KG1 (cell line): ENCODE measurements at regions not wholly inside any gene's neighbourhood (a gene's known extent, or its start where the extent isn't known, plus 50 kb on each side); places are given as distances from the start of the nearest gene placed in this dataset.
A peak's percentile ranks its signal among the peaks of the same experiment; 100 is the strongest.
"Not testable (repeated sequence)": the region's sequence is repeated elsewhere in the genome, so short reads cannot be mapped to it uniquely, and the experiment has no call there.

Source experiments
- DNase-seq: peaks from one replicate; lab custom pipeline; 2025; lab: John Stamatoyannopoulos, UW

- DNase-seq: no peak
Measured at GRCh38 chr9:102941868-102942267, 53.3 kb upstream of the CYLC2 start.

GRCh38 chr9:102922526-102922925, 72.6 kb upstream of the CYLC2 start:
- no peak for DNase-seq

- peak; percentile 26 for DNase-seq
Measured at GRCh38 chr9:102911185-102911584, 83.9 kb upstream of the CYLC2 start.

DNA sequence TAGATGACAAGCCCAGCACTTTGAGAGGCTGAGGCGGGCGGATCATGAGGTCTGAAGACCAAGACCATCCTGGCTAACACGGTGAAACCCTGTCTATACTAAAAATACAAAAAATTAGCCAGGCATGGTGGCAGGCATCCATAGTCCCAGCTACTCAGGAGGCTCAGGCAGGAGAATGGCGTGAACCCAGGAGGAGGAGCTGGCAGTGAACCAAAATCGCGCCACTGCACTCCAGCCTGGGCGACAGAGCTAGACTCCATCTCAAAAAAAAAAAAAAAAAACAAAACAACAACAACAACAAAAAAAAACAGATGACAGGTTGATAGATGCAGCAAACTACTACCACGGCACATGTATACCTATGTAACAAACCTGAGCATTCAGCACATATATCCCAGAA, 89.3 kb upstream of the CYLC2 start:
- DNase-seq: not testable (repeated sequence)

GRCh38 chr9:102892025-102892424, 103.1 kb upstream of the CYLC2 start:
- DNase-seq: no peak

DNA sequence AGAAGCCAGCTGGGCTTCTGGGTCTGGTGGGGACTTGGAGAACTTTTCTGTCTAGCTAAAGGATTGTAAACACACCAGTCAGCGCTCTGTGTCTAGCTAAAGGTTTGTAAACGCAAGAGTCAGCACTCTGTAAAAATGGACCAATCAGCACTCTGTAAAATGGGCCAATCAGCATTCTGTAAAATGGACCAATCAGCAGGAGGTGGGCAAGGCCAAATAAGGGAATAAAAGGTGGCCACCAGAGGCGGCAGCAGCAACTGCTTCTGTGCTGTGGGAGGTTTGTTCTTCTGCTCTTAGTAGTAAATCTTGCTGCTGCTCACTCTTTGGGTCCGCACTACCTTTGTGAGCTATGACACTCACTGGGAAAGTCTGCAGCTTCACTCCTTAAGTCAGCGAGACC, 106.4 kb upstream of the CYLC2 start:
- not testable (repeated sequence) for DNase-seq

DNA sequence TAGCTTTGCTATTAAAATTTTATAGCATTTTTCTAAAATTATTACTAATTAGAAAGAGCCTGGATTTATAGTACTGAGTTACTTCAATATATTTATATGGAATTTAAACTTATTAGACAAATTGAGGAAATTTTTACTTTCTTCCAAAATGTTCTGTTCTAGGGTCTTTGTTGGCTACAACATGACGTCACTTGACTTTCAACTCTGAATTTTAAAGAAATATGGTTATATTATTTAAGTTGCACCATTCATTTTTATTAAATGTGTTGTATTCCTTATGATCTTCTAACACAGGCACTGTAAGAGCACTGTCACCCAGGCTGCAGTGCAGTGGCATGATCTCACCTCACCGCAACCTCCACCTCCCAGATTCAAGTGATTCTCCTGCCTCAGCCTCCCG, 119.4 kb upstream of the CYLC2 start:
- DNase-seq: no peak

DNA sequence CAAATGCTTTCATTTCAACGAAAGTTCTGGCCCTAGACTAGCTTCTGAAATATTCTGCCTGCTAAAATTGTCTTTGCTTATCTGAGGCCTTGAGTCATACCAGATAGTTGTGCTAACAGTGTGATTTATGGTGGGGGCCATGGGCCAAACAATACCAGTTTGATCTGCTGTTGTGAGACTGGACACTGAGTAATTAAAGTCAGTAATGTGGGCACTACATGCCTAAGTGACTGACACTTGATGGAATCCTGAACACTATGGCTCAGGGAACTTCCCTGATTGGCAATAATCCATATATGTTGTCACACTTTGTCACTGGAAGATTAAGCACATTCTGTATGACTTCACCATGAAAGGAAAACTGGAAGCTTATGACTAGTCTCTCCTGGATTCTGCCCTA, 127.6 kb upstream of the CYLC2 start:
- no peak for DNase-seq

DNA sequence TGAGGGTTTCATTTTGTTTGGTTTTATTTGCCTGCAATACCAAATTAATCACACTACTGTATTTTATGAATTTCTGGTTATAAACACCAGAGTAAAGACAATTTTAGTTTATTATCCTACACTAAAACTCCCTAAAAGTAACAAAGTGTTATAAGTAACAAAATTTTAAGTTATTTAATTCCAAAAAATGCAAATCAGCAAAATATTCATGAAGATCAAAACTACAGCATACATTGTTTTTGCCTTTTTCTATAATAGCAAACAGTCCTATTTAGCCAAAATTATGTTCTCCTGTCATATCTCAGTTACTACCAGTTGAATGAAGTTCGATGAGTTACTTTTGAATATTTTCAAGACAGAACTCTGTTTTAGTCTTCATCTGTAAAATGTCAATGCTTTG, 132.7 kb upstream of the CYLC2 start:
- DNase-seq: no peak

DNA sequence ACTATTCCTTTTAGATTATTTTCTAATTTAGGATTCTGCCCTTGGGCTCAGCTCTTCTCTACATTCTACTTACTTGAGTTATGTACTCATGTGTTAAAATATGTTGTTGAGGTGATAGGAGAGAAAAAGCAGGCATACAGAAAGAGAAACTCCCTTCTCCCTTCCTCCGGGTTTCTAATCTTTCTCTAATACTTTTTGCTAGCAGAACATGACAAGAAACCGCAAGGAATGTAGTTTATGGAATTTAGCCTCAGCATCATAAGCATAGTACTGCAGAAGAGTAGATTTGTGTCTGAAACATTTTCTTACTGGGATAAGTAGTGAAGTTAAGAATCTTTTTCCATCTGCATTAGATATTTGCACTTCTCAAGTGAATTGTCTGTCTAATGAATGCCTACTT, 139.5 kb upstream of the CYLC2 start:
- DNase-seq: no peak

DNA sequence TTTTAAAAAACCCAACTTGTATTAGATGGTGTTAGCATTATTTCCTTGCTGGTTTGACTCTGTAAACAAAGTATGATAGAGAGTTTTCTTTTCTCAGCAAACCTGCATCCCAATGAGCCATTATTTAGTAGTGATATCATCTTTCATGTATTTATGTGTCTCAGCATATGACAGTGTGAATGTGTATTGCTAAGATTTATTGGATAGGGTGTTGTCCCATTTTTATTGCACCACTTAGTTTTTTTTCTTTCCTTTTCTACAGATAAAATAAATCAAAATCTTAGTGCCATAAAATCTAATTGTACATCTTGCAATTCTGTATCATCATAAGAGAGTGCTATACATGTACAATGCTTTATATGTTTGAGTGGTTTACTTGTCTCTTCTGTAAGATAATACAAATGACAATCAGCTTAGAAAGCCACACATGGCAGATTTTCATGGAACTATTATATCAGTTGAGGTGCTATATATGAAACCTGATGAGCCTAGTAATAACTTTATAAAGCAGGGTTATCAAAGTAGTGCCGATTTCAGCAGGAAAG, 149.2 kb upstream of the CYLC2 start:
- DNase-seq: no peak

DNA sequence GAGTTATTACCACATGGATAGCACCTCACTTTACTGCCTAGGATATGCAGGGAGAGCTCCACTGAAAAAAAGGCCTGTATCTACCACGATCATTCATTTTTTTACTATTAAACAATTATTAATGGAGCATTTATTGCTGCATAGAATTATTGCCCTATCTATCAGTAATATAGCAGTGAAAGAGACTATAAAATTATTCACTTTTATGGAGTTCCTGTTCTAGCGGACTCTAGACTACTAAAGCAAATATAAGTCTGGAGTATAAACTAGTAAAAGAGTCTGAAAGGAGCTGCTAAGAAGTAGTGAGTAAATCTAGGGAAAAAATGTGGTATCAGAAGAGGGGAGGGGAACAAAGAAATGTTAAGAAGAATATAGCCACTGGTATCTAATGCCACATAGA, 150.4 kb upstream of the CYLC2 start:
- no peak for DNase-seq

DNA sequence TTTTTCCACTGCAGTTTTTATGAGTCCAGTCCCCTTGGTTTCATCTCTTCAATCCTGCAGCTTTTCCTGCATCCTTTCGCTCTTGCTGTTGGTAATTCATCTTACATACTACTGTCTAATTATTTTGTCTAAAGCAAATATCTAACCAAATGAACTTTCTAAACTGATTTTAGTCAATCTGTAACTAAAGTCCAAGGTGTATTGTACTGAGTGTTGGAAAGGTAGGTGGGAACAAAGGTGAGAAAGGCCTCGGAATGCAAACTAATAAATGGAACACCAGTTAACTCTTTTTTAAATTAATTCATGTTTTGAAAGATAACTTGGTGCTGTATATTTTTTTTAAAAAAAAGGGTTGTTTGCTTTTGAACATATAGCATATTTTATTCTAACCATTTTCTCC, 152.7 kb upstream of the CYLC2 start:
- DNase-seq: no peak

DNA sequence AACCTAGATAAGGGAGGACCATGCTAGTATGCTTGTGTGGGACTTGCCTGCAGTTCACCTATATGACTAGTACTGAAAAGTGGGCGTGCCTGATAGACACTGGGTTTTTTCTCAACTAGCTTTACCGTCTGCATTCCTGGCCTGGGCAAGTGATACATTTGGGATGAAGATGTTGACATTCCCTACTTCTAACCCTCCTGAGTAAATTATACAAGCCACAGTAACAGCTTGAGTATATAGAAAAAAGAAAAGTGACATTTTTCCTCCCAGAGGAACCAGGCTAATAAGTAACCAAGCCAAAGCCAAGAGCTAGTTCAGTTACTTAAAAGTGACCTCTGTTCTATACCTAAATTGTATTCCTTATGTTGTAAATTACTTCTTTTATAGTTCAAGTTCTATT, 153.8 kb upstream of the CYLC2 start:
- no peak for DNase-seq

- no peak for DNase-seq
Measured at GRCh38 chr9:102840335-102840734, 154.8 kb upstream of the CYLC2 start.

GRCh38 chr9:102832814-102833213, 162.3 kb upstream of the CYLC2 start:
- DNase-seq: no peak

DNA sequence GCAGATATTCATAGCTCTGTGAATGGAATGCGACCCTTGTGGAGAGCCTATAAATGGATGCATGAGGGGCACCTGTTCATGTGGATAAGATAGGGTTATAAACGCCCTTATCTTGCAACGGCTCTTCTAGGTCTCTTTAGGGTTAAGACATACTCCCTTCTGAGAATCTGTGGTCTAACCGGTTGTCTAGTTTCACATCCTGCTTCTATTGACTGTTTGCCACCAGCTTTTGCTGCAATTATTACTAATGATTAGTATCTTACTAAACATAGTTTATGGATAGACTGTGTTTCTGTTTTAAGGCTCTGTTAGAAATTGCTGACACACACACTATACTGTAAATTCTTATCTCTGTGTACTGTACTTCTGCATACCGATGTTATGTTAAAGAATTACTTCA, 198.9 kb upstream of the CYLC2 start:
- DNase-seq: no peak

- DNase-seq: no peak
Measured at GRCh38 chr9:102795532-102795931, 199.6 kb upstream of the CYLC2 start.

DNA sequence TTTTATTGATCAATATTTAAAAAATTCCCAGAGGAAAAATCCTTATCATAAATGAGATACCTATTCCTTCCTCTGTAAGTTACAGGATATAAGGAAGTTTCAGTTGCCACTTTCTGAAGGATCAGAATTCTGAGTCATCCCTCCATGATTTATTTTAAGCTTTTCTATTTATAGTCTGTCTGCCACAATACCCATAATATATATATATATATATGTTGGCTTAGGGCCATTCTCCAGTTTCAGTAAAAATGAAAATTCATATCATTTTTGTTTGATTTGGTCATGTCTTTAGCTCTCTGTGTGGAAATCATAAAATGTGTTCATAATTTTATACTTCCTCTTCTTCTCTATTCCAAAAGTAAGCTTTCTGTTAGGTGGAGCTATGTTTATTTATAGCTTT, 215.8 kb upstream of the CYLC2 start:
- DNase-seq: no peak

DNA sequence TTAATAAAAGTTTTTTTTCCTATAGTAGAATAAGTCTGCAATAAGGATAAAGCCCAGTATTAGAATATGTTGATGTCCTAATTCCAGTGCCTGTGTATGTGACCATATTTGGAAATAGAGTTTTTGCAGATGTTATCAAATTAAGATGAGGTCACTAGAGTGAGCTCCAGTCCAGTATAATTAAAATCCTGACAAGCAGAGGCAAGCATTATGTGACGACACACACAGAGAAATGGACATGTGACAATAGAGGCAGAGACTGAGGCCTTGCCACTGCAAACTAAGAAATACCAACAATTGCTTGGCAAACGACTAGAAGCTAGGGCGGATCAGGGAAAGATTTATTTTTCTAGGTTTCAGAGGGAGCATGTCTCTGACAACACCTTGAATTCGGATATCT, 216.4 kb upstream of the CYLC2 start:
- no peak for DNase-seq

DNA sequence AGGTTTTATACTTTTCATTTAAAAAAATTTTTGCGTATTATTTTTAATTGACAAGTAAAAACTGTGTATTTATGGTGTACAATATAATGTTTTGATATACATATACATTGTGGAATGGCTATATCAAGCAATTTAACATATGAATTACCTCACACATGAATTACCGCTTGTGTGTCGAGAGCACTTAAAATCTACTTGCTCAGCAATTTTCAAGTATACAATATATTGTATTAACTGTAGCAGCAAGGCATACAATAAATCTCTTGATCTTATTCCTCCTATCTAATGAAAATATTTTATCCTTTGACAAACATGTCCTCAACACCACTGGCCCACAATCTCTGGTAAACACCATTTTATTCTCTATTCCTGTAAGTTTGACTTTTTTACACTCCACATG, 224.4 kb upstream of the CYLC2 start:
- no peak for DNase-seq

- no peak for DNase-seq
Measured at GRCh38 chr9:102769307-102769706, 225.8 kb upstream of the CYLC2 start.

GRCh38 chr9:102768002-102768401, 227.1 kb upstream of the CYLC2 start:
- DNase-seq: no peak

- DNase-seq: no peak
Measured at GRCh38 chr9:102767076-102767475, 228.1 kb upstream of the CYLC2 start.

- no peak for DNase-seq
Measured at GRCh38 chr9:102740578-102740977, 254.6 kb upstream of the CYLC2 start.
